Common myeloid progenitor, CD34-positive (primary cell): ENCODE measurements at regions not wholly inside any gene's neighbourhood (a gene's known extent, or its start where the extent isn't known, plus 50 kb on each side); places are given as distances from the start of the nearest gene placed in this dataset.
"Not testable (repeated sequence)": the region's sequence is repeated elsewhere in the genome, so short reads cannot be mapped to it uniquely, and the experiment has no call there.

Source experiments
- CTCF ChIA-PET: fragments of 350-600 bp; sonication (Branson Sonifier 250); formaldehyde crosslinking; loops from one replicate; lab custom pipeline; 2021; ENCODE audit warnings: antibody characterized with exemption; lab: Charles Lee
- POLR2A ChIA-PET: fragments of 350-600 bp; sonication (Branson Sonifier 250); formaldehyde crosslinking; loops from one replicate; lab custom pipeline; 2021; ENCODE audit warnings: antibody characterized with exemption; lab: Charles Lee
- DNase-seq, 3 donors: peaks; one replicate each; pipeline versions ENCODE4 v3.0.0 to v3.0.0-alpha.2; 2013
- H3K27ac ChIP-seq, 2 experiments: 1 replicate in 1 of 2; 2 replicates in 1 of 2; pipeline ENCODE4 v1.7.0; 2013; ENCODE audit warnings: inconsistent platforms in 2 of 2, low read length in 2 of 2, mild to moderate bottlenecking in 2 of 2, low read depth in 1 of 2, moderate library complexity in 1 of 2; ENCODE audit not compliant: severe bottlenecking in 2 of 2, insufficient read depth in 1 of 2, poor library complexity in 1 of 2
- H3K27me3 ChIP-seq, 5 experiments: replicated peaks in 2 of 5; 1 replicate in 3 of 5; 2 replicates in 2 of 5; pipeline versions ENCODE4 v1.6.1 to v1.7.0; 2013; ENCODE audit warnings: low read length in 4 of 5, mild to moderate bottlenecking in 2 of 5, moderate library complexity in 2 of 5, inconsistent platforms in 1 of 5; ENCODE audit not compliant: insufficient read depth in 5 of 5, control insufficient read depth in 4 of 5
- H3K36me3 ChIP-seq, 4 experiments: 1 replicate in 2 of 4; 2 replicates in 2 of 4; pipeline versions ENCODE4 v1.6.1 to v1.7.0; 2013; ENCODE audit warnings: low read length in 3 of 4, control low read depth in 1 of 4, mild to moderate bottlenecking in 1 of 4; ENCODE audit not compliant: control insufficient read depth in 4 of 4, insufficient read depth in 4 of 4
- H3K4me1 ChIP-seq, 4 experiments: 1 replicate in 3 of 4; 2 replicates in 1 of 4; pipeline versions ENCODE4 v1.6.1 to v1.7.1; 2013; ENCODE audit warnings: low read length in 3 of 4, mild to moderate bottlenecking in 3 of 4, control low read depth in 1 of 4, inconsistent platforms in 1 of 4, moderate library complexity in 1 of 4; ENCODE audit not compliant: control insufficient read depth in 4 of 4, insufficient read depth in 4 of 4; ENCODE audit errors: control extremely low read depth in 1 of 4
- H3K4me3 ChIP-seq, 7 experiments: 1 replicate in 4 of 7; 2 replicates in 3 of 7; pipeline versions ENCODE4 v1.5.1 to v1.7.0; 2013; ENCODE audit warnings: mild to moderate bottlenecking in 7 of 7, low read length in 6 of 7, moderate library complexity in 6 of 7, inconsistent platforms in 2 of 7, low read depth in 2 of 7, control low read depth in 1 of 7; ENCODE audit not compliant: insufficient read depth in 4 of 7, control insufficient read depth in 1 of 7; ENCODE audit errors: extremely low read depth in 1 of 7
- H3K9me3 ChIP-seq, 5 experiments: 1 replicate in 4 of 5; 2 replicates in 1 of 5; pipeline versions ENCODE4 v1.6.1 to v1.7.1; 2013; ENCODE audit warnings: low read length in 4 of 5, mild to moderate bottlenecking in 2 of 5, inconsistent platforms in 1 of 5, low read depth in 1 of 5, moderate library complexity in 1 of 5; ENCODE audit not compliant: control insufficient read depth in 4 of 5, insufficient read depth in 2 of 5; ENCODE audit errors: control extremely low read depth in 1 of 5
- WGBS: methylation state at CpG from one replicate; pipeline ENCODE4 v1.1.5; 2013; ENCODE audit not compliant: insufficient coverage; 5-methylcytosine and 5-hydroxymethylcytosine counted together

- Histone ChIP-seq H3K4me1 (no peaks in the 10 kb centered on the region), H3K27me3 (no peaks in the 10 kb centered on the region), H3K36me3 (no peaks in the 10 kb centered on the region), H3K9me3 (no peaks in the 10 kb centered on the region), H3K27ac (no peak overlapping the region), H3K4me3 (no peak overlapping the region)
- DNase-seq, result peak; percentile 19 to 53 (median 44)
- WGBS, result 0% methylated on average over 1 of the region's 1 CpG
- CTCF ChIA-PET, result interaction anchor here (1.1 kb wide), 1 partner anchor 139 kb away, joined by 3 read pairs; no protein-coding TSS in a partner anchor
- POLR2A ChIA-PET, result no interaction called here
Measured at GRCh38 chrX:86946569-86946968, 571.0 kb upstream of the KLHL4 start.

DNA sequence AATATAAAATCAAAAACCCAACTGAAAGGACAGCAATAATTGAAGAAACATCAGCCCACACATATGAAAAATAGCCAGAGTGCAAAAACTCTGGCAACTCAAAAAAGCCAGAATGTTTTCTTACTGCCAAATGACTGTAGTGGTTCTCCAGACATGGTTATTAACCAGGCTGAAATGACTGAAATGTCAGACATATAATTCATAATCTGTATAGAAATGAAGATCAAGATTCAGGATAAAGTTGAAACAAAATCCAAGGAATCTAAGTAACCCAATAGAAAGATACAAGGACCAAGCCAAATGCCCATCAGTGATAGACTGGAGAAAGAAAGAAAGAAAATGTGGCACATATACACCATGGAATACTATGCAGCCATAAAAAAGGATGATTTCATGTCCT lies 553.3 kb upstream of the KLHL4 start:
- no peak for DNase-seq
- CTCF ChIA-PET, result no interaction called here

GRCh38 chrX:86981326-86981879 lies 536.2 kb upstream of the KLHL4 start:
- DNase-seq, result no peak
- Histone ChIP-seq H3K36me3 (no peaks in the 10 kb centered on the region), H3K27me3 (no peaks in the 10 kb centered on the region), H3K4me1 (no peaks in the 10 kb centered on the region), H3K27ac (no peak overlapping the region), H3K4me3 (no peak overlapping the region), H3K9me3 (no peaks in the 10 kb centered on the region)
- 60% methylated on average over 2 of the region's 2 CpGs for WGBS
- ChIA-PET POLR2A (no interaction called here), CTCF (no interaction called here)

More for the DNA sequence above, 553.3 kb upstream of the KLHL4 start:
- POLR2A ChIA-PET, result no interaction called here
- H3K9me3 ChIP-seq, result no peaks in the 10 kb centered on the region
- no peaks in the 10 kb centered on the region for H3K4me1 ChIP-seq
- H3K4me3 ChIP-seq, result no peak overlapping the region
- no peaks in the 10 kb centered on the region for H3K36me3 ChIP-seq
- H3K27ac ChIP-seq, result no peak overlapping the region
- no peaks in the 10 kb centered on the region for H3K27me3 ChIP-seq

GRCh38 chrX:86987351-86987750 lies 530.3 kb upstream of the KLHL4 start:
- H3K36me3 ChIP-seq, H3K4me3 ChIP-seq, H3K27me3 ChIP-seq, DNase-seq, POLR2A ChIA-PET, CTCF ChIA-PET, H3K9me3 ChIP-seq, H3K27ac ChIP-seq, H3K4me1 ChIP-seq: not testable (repeated sequence)
- WGBS, result 69% methylated on average over 2 of the region's 4 CpGs

- H3K27ac ChIP-seq, result no peak overlapping the region
- H3K4me3 ChIP-seq, result no peak overlapping the region
- DNase-seq, result no peak
- ChIA-PET CTCF (no interaction called here), POLR2A (no interaction called here)
- H3K4me1 ChIP-seq, result no peaks in the 10 kb centered on the region
- no peaks in the 10 kb centered on the region for H3K27me3 ChIP-seq
- no peaks in the 10 kb centered on the region for H3K36me3 ChIP-seq
- no peaks in the 10 kb centered on the region for H3K9me3 ChIP-seq
Measured at GRCh38 chrX:87003031-87003430, 514.6 kb upstream of the KLHL4 start.

DNA sequence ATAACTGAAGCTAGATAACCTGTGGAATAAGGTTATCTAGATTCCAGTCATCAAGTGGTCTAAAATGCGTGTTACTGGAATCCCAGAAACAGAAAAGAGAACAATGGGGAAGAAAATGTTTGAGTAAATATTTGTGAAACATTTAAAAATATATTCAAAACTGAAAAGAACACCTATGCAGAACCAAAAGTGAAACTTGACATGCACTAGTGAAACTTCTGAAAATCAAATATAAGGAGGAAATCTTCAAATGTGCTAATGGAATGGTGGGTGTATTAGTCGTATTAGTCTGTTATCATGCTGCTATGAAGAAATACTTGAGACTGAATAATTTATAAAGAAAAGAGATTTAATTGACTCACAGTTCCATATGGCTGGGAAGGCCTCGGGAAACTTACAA lies 512.4 kb upstream of the KLHL4 start:
- Histone ChIP-seq H3K36me3 (no peaks in the 10 kb centered on the region), H3K9me3 (no peaks in the 10 kb centered on the region), H3K27ac (no peak overlapping the region), H3K27me3 (no peaks in the 10 kb centered on the region), H3K4me3 (no peak overlapping the region), H3K4me1 (no peaks in the 10 kb centered on the region)
- 84% methylated on average over 3 of the region's 3 CpGs for WGBS
- ChIA-PET POLR2A (no interaction called here), CTCF (no interaction called here)
- DNase-seq, result no peak

GRCh38 chrX:87005885-87006284 lies 511.7 kb upstream of the KLHL4 start:
- DNase-seq, result no peak
- Histone ChIP-seq H3K27me3 (no peaks in the 10 kb centered on the region), H3K27ac (no peak overlapping the region), H3K4me1 (no peaks in the 10 kb centered on the region), H3K9me3 (no peaks in the 10 kb centered on the region), H3K4me3 (no peak overlapping the region), H3K36me3 (no peaks in the 10 kb centered on the region)
- CTCF ChIA-PET, result no interaction called here
- POLR2A ChIA-PET, result no interaction called here
